Dermis blood vessel endothelial cell (primary cell): ENCODE measurements at regions not wholly inside any gene's neighbourhood (a gene's known extent, or its start where the extent isn't known, plus 50 kb on each side); places are given as distances from the start of the nearest gene placed in this dataset.
"Not testable (repeated sequence)": the region's sequence is repeated elsewhere in the genome, so short reads cannot be mapped to it uniquely, and the experiment has no call there.

Experiments used
- DNase-seq: peaks from one replicate; pipeline ENCODE4 v3.0.0; 2010

DNA sequence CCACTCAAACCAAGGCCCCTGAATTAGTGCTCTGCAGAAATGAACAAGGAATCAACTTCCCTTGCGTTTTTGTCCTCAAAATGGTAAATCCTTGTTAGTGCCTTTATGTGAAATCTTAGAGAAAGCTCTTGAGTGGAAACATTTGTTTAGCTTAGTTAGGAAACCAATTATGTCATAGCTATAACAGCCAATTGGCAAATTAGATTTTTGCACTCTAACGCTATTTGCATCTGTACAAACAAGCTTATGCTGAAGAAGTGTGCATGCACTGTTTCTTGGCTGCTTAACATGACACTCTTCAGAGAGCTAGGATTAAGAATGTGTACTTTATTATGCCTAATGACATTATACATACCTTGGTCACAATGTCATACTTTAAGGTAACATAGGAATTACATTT is 622.6 kb upstream of the SLC35B3 start:
- no peak for DNase-seq

DNA sequence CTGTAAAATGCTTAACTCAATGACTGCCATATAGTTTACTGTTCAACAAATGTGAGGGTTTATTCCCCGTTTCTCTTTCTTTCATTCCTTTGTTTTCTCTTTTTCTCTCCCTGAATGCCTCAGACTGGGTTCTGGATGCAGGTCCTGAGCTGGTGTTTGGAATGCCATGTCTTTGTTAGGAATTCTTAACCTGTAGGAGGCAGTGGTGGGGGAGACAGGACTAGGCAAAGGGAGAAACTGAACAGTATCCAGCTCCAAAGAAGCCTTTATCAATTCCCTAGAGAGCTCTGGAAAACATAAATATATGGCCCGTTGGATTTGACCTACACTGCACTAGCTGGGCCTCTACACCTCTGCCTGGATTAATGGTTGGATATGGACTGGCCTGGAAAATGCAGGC is 621.2 kb upstream of the SLC35B3 start:
- DNase-seq = no peak

DNA sequence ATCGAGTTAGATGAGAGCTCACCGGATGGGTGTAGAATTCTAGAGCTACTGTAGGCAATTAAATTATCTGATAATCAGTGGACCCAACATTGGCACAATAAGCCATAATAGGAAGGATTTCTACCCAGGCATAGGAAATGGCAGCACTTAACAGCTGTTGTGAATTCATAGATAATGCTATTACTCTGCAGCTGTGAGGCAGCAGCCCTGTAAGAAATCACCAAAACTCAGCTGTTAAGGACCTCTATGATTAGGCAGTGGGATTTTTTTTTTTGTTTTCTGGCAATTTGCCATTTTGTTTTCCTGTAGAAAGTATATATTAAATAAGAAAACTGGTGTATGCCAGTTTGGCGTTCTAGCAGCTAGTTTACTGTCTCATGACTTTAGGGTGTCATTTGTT is 609.1 kb upstream of the SLC35B3 start:
- DNase-seq = no peak

DNA sequence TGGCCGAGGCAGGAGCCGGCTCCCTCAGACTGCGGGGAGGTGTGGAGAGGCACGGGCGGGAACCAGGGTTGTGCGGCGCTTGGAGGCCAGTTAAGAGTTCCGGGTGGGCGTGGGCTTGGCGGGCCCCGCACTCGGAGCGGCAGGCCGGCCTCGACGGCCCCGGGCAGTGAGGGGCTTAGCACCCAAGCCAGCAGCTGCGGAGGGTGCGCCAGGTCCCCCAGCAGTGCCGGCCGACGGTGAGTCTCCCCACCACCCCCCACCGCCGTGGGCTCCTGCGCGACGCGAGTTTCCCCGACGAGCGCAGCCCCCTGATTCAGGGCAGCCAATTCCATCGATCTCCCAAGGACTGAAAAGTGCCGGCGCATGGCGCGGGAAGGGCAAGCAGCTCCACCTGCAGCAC is 605.4 kb upstream of the SLC35B3 start:
- no peak for DNase-seq

DNA sequence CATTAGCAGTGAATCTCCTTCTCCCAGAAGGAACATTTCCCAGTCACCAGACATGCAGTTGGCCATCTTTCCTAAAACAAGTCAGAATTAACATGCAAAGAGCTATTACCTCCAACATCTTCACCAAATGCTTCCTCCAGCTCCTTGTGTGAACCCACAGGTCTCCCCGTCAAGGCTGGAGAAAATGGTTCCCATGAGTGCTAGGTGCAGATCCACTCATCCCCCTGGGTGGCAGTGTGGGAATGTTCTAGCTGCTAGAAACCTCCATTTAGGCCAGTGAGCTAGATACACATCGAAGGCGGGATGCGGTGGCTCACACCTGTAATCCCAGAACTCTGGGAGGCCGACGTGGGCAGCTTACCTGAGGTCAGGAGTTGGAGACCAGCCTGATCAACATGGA is 603.9 kb upstream of the SLC35B3 start:
- no peak for DNase-seq

DNA sequence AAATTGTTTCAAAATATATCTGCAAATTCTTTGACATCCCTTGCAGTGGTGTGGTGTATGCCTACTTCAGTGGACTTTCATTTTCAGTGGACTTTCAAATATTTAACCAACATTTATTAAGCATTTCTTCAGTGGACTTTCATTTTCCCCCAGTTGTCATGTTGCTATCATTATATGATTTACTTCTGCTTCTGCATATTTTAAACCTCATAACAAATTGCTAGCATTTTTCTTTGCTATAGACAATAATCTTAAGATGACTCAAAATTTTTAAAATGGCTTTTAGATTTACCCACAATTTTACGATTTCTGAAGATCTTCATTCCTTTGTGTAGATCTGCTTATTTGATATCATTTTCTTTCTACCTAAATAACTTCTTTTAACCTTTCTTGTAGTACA is 592.7 kb upstream of the SLC35B3 start:
- DNase-seq = no peak

DNA sequence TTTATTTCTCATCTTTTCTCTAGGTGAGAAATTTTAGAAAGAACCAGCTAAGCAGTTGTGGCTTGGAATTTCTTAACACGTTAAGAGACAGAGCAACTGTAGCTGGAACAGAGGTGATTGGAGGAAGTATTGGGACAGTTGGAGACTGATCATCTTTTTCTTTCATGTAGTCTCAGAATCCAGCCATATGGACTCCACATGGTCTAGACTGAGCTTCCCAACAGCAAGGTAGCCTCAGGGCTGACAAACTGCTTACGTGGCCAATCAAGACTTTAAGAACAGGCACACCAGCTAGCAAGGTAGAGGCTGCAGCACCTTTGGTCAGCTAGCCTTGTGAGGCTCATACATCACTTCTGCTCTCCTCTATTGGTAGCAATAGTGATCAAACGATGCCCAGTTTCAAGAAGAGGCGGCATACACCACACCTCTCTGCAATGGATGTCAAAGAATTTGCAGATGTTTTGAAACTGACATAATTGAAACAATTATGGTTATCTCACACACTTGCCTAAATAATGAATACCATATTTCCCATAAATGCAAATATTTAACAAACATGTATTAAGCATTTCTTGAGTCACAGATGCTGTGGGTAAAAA is 590.5 kb upstream of the SLC35B3 start:
- DNase-seq = no peak

DNA sequence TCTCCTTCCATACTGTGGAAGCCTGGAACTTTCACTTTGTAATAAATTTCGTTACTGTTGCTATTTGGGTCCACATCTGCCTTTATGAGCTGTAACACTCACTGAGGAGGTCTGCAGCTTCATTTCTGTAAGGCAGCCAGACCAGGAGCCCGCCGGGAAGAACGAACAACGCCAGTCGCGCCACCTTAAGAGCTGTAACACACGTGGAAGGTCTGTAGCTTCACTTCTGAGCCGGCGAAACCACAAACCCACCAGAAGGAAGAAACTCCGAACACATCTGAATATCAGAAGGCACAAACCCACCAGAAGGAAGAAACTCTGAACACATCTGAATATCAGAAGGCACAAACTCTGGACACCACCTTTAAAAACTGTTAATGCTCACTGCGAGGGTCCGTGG is 589.9 kb upstream of the SLC35B3 start:
- no peak for DNase-seq

DNA sequence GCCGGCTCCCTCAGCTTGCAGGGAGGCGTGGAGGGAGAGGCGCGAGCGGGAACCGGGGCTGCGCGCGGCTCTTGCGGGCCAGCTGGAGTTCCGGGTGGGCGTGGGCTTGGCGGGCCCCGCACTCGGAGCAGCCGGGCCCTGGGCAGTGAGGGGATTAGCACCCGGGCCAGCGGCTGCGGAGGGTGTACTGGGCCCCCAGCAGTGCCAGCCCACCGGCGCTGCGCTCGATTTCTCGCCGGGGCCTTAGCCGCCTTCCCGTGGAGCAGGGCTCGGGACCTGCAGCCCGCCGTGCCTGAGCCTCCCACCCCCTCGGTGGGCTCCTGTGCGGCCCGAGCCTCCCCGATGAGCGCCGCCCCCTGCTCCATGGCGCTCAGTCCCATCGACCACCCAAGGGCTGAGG is 588.9 kb upstream of the SLC35B3 start:
- DNase-seq = not testable (repeated sequence)

DNA sequence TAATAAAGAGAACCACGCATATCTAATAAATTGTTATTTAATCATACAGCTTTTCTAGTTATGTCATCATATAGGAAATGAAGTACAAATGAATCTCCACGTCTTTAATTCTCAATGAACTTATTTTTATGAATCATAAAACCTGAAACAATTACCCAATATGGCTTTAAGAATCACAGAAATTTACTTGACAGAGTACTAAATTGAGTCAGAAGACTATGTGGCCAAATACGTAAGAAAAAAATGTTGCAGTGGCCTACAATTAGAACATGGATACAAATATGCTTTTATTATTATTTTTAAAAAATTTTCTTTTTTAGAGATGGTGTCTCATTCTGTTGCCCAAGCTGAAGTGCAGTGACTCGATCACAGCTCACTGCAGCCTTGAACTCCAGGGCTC is 584.7 kb upstream of the SLC35B3 start:
- DNase-seq = no peak

DNA sequence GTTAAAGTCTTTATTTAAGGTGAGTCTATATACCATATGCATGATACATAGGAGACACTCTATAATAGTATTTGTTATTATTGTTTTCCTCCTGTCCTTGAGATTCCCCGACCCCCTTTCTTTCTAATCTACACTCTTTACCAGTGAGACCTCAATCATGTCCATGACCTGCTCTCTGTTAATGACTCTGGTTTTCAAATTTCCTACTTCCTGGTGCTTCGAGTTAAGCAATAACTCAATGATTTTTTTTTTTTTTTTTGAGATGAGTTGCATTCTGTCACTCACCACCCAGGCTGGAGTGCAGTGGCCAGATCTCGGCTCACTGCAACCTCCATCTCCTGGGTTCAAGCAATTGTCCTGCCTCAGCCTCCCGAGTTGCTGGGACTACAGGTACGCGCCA is 574.6 kb upstream of the SLC35B3 start:
- no peak for DNase-seq

DNA sequence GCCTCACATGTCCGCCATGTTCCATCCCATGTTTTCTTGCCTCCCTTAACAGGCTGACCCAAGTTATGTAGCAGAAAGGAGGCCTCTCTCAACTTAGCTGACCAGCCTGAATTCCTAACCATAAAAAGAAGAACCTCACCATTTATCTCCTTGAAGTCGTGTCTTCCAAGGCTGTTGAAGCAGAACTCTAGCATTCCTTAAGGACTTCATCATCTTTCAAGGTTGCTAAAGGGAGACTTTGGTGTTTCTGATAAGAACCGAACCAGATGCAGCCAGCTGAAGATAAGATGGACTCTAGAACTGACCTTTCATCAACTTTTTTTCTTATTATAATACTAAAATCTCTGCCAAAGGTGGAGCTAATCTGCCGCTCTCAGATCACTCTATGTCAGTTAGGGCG is 571.7 kb upstream of the SLC35B3 start:
- DNase-seq = no peak

DNA sequence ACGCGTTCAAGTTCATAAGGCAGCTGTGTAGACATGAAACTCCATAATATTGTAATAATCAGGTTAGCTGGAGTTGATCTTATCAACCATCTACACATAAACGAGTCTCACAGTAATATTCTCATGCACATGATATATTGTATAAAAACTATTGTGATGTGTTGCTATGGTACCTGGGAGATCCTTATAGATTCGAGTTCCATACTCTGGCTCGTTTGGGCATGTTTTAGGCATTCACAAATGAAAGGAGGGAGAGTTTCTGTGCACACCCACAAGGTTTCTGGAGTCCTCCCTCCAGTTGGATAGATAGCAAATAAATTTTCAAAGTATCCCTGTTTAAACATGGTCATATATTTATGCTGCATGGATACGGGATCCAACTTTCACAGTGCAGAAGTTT is 567.5 kb upstream of the SLC35B3 start:
- no peak for DNase-seq

DNA sequence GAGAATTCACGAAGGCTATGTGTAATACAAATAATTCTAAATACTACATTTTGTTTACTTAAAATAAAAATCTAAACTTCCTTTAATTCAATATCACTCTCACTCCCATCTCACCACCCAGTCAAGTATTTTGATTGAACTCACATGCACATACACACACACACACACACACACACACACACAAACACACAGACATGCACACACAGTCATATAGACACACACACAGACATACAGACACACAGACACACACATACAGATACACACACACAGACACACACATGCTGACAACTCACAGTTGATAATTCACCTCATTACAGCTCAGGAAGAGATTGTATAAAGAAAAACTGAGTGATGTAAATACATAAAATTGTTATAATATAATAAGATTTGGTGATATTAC is 559.8 kb upstream of the SLC35B3 start:
- no peak for DNase-seq

DNA sequence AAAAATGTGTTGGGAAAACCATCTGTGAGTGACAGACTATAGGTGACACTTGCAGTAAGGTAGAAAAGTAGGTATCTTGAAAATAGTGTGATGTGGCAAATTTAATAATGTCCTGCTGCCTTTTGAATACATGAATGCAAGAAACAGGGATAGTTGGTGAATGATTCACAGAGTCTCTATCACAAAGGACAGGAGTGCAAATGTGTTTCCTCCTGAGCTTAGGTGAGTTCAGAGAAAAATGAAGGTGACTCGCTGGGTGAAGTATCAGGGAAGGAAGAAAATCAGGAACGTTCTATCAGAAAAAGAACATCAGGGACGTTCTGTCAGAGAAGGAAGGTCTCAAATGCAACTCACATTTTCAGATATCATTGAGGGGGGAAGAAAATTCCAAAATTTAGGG is 557.8 kb upstream of the SLC35B3 start:
- DNase-seq = no peak

DNA sequence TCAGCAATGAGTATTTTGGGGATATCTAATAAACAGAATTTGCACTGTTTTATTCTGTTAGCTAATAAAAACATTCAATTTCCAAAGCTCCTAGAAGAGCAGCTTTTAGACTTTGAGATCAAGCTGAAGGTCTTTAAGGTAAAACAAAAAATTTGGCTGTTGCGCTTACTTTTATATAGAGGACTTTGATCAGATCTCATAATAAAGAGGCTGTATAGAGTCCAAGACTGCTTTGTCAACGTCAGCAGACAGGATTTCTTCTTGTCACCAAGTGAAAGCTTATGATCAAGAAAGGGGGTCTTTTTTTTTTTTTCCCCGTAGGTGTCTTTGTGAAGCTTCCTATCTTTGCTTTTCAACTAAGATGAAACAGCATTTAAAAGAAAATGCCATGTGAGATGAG is 556.5 kb upstream of the SLC35B3 start:
- no peak for DNase-seq

DNA sequence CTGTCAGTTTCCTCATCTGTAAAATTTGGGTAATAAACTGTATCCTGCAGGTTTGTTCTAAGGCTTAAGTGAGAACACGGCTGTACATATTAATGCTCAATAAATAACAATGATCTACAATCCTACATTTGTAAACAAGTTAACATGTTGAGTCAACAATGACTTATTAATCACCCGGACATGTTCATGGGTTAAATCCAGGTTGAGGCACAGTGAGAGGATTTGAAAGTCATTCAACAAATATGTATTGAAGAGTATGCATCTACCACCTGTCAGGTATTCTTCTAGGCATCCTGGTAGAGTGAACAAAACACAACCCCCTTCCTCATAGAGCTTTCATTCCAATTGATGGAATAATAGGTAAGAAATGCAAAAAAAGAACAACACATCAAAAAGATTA is 554.7 kb upstream of the SLC35B3 start:
- DNase-seq = no peak

DNA sequence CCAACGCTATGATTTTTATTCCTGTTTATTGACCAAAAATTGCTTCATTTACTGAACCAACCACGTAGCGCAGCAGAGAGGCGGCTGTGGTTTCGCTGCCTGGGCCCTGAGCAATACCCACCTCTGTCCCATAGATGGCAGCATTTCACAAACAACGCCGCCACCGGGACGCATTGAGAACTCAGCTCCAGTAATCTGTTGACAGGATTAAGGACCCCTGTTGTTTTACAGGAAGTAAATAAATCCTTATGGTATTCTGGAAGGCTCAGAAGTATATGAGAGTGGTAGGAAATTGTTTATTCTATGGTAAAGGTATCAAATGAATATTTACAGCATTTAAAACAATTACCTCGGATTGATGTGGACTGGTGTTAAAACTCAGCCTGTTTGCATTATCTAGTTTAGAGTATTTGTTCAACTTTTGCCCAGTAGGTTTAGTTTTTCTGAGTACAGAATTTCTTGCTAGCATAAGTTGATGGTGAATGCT is 547.9 kb upstream of the SLC35B3 start:
- peak; percentile 81 for DNase-seq

DNA sequence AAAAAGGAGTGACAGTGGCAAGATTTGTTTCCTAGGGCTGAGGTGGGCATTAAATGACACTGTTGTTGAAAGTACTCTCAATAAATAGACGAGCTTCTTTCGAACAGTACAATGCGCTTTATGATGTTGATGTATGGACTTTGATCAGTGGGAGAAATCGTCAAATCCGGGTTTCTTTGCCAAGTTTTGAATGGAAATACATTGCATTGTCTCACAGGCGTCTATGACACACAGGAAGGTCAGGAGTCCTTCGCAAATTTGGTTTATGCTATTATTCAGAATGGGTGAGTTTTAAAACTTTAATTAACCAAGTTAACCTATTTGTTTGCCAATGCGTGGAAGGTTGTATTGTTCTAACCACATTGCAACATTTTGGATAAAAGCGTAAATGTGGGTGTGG is 547.3 kb upstream of the SLC35B3 start:
- peak; percentile 62 for DNase-seq

DNA sequence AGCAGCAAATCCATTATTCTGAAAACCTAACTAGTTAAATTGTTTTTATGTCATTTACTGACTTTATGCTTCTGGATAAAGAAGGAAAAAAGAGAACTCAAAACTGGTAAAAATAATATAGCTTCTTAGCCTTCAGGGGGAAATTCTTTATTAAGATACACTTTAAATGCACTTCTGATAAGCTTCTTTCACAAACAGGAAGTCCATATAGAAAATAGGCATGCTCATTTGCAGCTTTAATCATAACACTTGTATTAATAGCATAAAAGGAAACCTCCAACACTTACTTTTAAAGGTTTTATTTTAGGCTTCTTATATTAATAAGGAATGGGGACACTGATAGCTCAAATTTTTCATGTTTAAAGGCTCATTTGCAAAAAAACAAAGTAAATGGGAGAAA is 538.0 kb upstream of the SLC35B3 start:
- DNase-seq = no peak

DNA sequence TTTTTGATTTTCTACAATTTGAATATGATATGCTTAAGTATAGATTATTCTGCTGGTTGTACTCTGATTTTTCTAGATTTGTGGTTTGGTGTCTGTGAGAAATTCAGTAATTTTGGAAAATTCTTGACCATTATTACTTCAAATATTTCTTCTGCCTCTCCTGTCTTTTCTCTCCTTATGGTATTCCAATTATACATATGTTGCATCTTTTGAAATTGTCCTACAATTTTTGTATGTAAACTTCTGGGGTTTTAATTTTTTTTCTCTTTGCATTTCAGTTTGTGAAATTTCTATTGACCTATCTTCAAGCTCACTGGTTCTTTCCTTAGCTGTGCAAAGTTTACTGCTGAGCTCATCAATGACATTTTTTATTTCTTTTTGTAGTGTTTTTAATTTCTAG is 534.4 kb upstream of the SLC35B3 start:
- DNase-seq = no peak

DNA sequence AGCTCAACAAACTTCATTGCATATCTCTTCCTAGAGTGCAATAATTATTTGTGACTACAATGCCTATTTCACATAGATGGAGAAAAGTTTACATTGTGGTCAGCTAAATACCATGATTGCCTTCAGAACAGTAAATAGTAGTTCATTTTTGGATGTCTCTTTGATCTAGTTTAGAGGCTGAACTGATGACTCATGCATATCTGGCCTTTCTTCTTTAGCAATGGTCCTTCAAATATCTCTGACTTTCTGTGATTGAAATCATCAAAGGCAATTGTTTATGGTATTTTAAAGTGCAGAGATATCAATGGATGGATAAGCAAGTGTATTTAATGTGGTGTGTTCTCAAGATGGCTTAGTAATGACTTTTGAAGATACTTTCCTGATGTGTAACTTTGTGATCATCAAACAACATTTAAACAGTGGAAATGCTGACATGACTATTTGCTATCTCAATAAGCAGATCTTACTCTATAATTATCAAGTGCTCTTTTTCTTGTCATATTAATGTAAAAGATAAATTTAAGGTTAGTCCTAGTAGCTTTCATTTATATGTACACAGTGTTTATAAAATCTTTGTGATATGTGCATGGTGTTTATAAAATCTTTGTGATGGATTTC is 523.7 kb upstream of the SLC35B3 start:
- no peak for DNase-seq

DNA sequence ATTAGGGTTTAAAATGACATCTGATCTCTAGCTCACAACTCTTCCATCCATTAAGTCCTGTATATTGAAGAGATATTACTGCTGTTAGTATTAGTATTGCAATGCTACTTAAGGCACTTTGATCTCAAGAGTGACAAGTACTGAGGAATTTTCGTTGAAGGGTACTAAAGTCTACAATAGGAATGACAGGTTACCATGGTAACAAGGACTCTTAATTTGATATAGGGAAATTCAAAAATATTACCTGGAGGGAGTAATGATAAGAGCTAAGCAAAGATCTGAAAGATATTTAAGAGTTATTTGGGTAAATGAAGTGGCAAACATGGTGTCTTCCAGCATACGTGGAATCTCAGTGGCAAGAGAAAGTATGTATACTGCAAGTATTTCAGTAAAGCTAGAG is 518.0 kb upstream of the SLC35B3 start:
- DNase-seq = no peak

DNA sequence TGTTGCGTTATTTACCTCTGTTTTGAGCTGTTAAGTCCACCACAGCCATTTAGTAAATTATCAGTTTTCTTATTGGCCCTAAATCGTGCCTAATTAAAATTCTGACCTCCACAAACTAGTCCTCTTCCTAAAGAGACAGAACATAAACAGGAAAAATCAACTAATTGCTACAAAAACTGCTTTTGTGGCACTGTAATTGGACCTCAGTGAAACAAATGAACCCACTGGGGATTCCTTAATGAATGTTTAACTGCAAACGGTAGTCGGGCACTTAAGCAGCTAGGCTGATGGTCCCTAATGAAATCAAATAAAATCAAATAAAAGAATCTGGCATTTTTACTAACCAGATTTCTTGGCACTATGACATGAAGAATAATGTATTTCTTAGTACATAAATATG is 513.4 kb upstream of the SLC35B3 start:
- DNase-seq = no peak

DNA sequence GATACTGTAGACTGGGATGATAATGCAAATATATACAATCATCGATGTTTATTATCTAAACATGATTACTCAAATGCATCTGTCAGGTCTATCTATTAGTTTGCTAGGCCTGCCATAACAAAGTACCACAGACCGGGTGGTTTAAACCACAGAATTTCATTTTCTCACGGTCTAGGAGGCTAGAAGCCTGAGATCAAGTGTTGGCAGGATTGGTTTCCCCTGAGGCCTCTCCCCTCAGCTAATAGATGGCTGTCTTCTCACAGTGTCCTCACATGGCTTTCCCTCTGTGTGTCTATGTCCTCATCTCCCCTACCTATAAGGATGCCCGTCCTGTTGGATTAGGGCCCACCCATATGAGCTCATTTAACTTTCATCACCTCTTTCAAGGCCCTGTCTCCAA is 512.6 kb upstream of the SLC35B3 start:
- no peak for DNase-seq
